ENCODE measurements at regions not wholly inside any gene's neighbourhood (a gene's known extent, or its start where the extent isn't known, plus 50 kb on each side); places are given as distances from the start of the nearest gene placed in this dataset.

GRCh38 chr1:173415905-173416450 is 61.2 kb upstream of the PRDX6 start:
- H3K9me3 Mint-ChIP-seq = no peaks in the 10 kb centered on the region
- no peak overlapping the region for H3K27ac Mint-ChIP-seq
- no peak for TF ChIP-seq CTCF (IDR thresholded peaks at IDR 0.05)
- peaks cover 13% of the 10 kb centered on the region for H3K4me1 Mint-ChIP-seq
- H3K36me3 Mint-ChIP-seq (ENCODE audit: low read depth) = peaks cover 4% of the 10 kb centered on the region
- H3K27me3 Mint-ChIP-seq (ENCODE audit: low read depth, poor library complexity) = peaks cover 2% of the 10 kb centered on the region
- no peak for DNase-seq
- H3K4me3 Mint-ChIP-seq = no peak overlapping the region

- no peaks in the 10 kb centered on the region for H3K9me3 Mint-ChIP-seq
- DNase-seq = no peak
- peaks cover 4% of the 10 kb centered on the region for H3K36me3 Mint-ChIP-seq (ENCODE audit: low read depth)
- H3K27me3 Mint-ChIP-seq (ENCODE audit: low read depth, poor library complexity) = peaks cover 2% of the 10 kb centered on the region
- TF ChIP-seq CTCF (IDR thresholded peaks at IDR 0.05) = no peak
- no peak overlapping the region for H3K4me3 Mint-ChIP-seq
- peaks cover 21% of the 10 kb centered on the region for H3K4me1 Mint-ChIP-seq
- peak overlapping the region; percentile 4 for H3K27ac Mint-ChIP-seq
Observed at GRCh38 chr1:173417563-173417962, 59.6 kb upstream of the PRDX6 start.

- no peak overlapping the region for H3K27ac Mint-ChIP-seq
- DNase-seq = no peak
- peaks cover 22% of the 10 kb centered on the region for H3K4me1 Mint-ChIP-seq
- TF ChIP-seq CTCF (IDR thresholded peaks at IDR 0.05) = no peak
- H3K27me3 Mint-ChIP-seq (ENCODE audit: low read depth, poor library complexity) = peaks cover 2% of the 10 kb centered on the region
- H3K9me3 Mint-ChIP-seq = no peaks in the 10 kb centered on the region
- H3K36me3 Mint-ChIP-seq (ENCODE audit: low read depth) = peaks cover 4% of the 10 kb centered on the region
- H3K4me3 Mint-ChIP-seq = no peak overlapping the region
Observed at GRCh38 chr1:173418107-173418985, 58.8 kb upstream of the PRDX6 start.

- H3K27ac Mint-ChIP-seq = peak overlapping the region; percentile 93
- peak; percentile 62 for DNase-seq
- H3K9me3 Mint-ChIP-seq = no peaks in the 10 kb centered on the region
- H3K4me3 Mint-ChIP-seq = peak overlapping the region; percentile 12
- TF ChIP-seq CTCF (IDR thresholded peaks at IDR 0.05) = peak; percentile 87
- H3K36me3 Mint-ChIP-seq (ENCODE audit: low read depth) = peaks cover 4% of the 10 kb centered on the region
- peaks cover 14% of the 10 kb centered on the region for H3K4me1 Mint-ChIP-seq
- H3K27me3 Mint-ChIP-seq (ENCODE audit: low read depth, poor library complexity) = peaks cover 2% of the 10 kb centered on the region
Observed at GRCh38 chr1:173420330-173420806, 56.8 kb upstream of the PRDX6 start.

- no peak for TF ChIP-seq CTCF (IDR thresholded peaks at IDR 0.05)
- H3K27me3 Mint-ChIP-seq (ENCODE audit: low read depth, poor library complexity) = peaks cover 2% of the 10 kb centered on the region
- H3K36me3 Mint-ChIP-seq (ENCODE audit: low read depth) = peaks cover 4% of the 10 kb centered on the region
- no peak overlapping the region for H3K27ac Mint-ChIP-seq
- H3K4me1 Mint-ChIP-seq = peaks cover 14% of the 10 kb centered on the region
- no peak for DNase-seq
- H3K9me3 Mint-ChIP-seq = no peaks in the 10 kb centered on the region
- no peak overlapping the region for H3K4me3 Mint-ChIP-seq
Observed at GRCh38 chr1:173421286-173421685, 55.8 kb upstream of the PRDX6 start.

All from nephron progenitor cell (in vitro differentiated cells).